Parathyroid adenoma (tissue), 2 donors: ENCODE measurements at regions not wholly inside any gene's neighbourhood (a gene's known extent, or its start where the extent isn't known, plus 50 kb on each side); places are given as distances from the start of the nearest gene placed in this dataset.

ENCODE experiments used
- H2AFZ ChIP-seq: fragments of 300-600 bp; sonication (generic); one replicate; pipeline ENCODE4 v1.7.0; 2017; ENCODE audit warnings: antibody characterized with exemption, mild to moderate bottlenecking
- H3K27ac ChIP-seq: fragments of 300-600 bp; sonication (generic); one replicate; pipeline ENCODE4 v1.7.0; 2017
- H3K27me3 ChIP-seq: fragments of 300-600 bp; sonication (generic); one replicate; pipeline ENCODE4 v1.7.0; 2017; ENCODE audit warnings: low read length; ENCODE audit not compliant: control insufficient read depth, insufficient read depth
- H3K36me3 ChIP-seq: fragments of 300-600 bp; sonication (generic); one replicate; pipeline ENCODE4 v1.7.0; 2017; ENCODE audit warnings: low read length; ENCODE audit not compliant: control insufficient read depth, insufficient read depth
- H3K4me1 ChIP-seq: fragments of 300-600 bp; sonication (generic); one replicate; pipeline ENCODE4 v1.7.0; 2017; ENCODE audit warnings: control low read depth
- H3K4me2 ChIP-seq: fragments of 300-600 bp; sonication (generic); one replicate; pipeline ENCODE4 v1.7.0; 2017; ENCODE audit warnings: low read length
- H3K4me3 ChIP-seq: fragments of 300-600 bp; sonication (generic); one replicate; pipeline ENCODE4 v1.7.0; 2017; ENCODE audit warnings: low read depth, low read length
- H3K79me2 ChIP-seq: fragments of 300-600 bp; sonication (generic); one replicate; pipeline ENCODE4 v1.7.0; 2017; ENCODE audit warnings: control low read depth
- H3K9ac ChIP-seq: fragments of 300-600 bp; sonication (generic); one replicate; pipeline ENCODE4 v1.7.0; 2017; ENCODE audit warnings: mild to moderate bottlenecking
- H3K9me3 ChIP-seq: fragments of 300-600 bp; sonication (generic); one replicate; pipeline ENCODE4 v1.7.0; 2017; ENCODE audit warnings: low read length; ENCODE audit not compliant: control insufficient read depth
- TF ChIP-seq, protein P1 (sequence below): fragments of 300-600 bp; sonication (generic); IDR thresholded peaks from one replicate; pipeline ENCODE4 v1.7.0; 2017; ENCODE audit warnings: antibody characterized with exemption, mild to moderate bottlenecking
- donor health status: primary hyperparathyroidism.

DNA sequence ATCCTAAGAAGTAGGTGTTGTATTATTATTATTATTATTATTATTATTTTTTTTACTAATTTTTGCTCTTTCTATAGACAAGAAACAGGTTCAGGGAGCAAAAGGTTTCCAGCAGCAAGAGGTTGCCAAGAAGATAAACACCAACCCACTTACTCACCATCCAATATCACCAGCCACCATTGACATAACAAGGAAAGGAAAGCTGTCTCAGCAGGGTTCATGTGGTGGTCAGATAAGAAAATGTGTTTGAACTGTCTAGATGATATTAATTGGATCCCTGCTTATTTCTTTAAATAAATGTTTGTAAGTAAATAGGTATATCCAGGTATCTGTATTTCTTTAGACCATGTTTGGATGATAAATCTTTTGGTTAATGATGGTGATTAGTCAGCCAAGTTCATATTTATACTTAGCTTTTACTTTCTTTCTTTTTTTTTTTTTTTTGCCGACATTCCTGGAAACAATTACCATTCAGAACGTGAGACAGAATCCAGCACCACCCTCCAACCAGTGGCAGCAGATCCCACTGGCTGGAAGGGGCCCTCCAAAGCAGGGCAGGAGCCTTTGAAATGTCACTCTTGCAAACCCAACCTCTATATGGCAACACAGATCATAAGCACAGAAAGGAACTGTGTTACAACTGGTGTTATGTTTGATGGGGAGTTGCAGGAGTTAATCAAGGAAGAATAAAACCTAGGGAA is 139.2 kb upstream of the ECI2 start:
- Histone ChIP-seq H3K4me3 (no peak overlapping the region), H3K79me2 (no peaks in the 10 kb centered on the region), H3K4me1 (no peaks in the 10 kb centered on the region), H3K4me2 (no peak overlapping the region), H2AFZ (no peak overlapping the region), H3K36me3 (no peaks in the 10 kb centered on the region), H3K27me3 (no peaks in the 10 kb centered on the region), H3K27ac (no peak overlapping the region), H3K9me3 (no peaks in the 10 kb centered on the region), H3K9ac (no peak overlapping the region)
- TF ChIP-seq, protein P1, sequence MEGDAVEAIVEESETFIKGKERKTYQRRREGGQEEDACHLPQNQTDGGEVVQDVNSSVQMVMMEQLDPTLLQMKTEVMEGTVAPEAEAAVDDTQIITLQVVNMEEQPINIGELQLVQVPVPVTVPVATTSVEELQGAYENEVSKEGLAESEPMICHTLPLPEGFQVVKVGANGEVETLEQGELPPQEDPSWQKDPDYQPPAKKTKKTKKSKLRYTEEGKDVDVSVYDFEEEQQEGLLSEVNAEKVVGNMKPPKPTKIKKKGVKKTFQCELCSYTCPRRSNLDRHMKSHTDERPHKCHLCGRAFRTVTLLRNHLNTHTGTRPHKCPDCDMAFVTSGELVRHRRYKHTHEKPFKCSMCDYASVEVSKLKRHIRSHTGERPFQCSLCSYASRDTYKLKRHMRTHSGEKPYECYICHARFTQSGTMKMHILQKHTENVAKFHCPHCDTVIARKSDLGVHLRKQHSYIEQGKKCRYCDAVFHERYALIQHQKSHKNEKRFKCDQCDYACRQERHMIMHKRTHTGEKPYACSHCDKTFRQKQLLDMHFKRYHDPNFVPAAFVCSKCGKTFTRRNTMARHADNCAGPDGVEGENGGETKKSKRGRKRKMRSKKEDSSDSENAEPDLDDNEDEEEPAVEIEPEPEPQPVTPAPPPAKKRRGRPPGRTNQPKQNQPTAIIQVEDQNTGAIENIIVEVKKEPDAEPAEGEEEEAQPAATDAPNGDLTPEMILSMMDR, result no peak

- no peaks in the 10 kb centered on the region for H3K79me2 ChIP-seq
- no peaks in the 10 kb centered on the region for H3K4me1 ChIP-seq
- H3K27ac ChIP-seq, result no peak overlapping the region
- no peak overlapping the region for H3K4me2 ChIP-seq
- H3K27me3 ChIP-seq, result no peaks in the 10 kb centered on the region
- TF ChIP-seq, protein P1, result no peak
- H3K9ac ChIP-seq, result no peak overlapping the region
- H3K36me3 ChIP-seq, result no peaks in the 10 kb centered on the region
- H3K9me3 ChIP-seq, result no peaks in the 10 kb centered on the region
- H2AFZ ChIP-seq, result no peak overlapping the region
- no peak overlapping the region for H3K4me3 ChIP-seq
Measured at GRCh38 chr6:4272996-4273395, 137.6 kb upstream of the ECI2 start.

DNA sequence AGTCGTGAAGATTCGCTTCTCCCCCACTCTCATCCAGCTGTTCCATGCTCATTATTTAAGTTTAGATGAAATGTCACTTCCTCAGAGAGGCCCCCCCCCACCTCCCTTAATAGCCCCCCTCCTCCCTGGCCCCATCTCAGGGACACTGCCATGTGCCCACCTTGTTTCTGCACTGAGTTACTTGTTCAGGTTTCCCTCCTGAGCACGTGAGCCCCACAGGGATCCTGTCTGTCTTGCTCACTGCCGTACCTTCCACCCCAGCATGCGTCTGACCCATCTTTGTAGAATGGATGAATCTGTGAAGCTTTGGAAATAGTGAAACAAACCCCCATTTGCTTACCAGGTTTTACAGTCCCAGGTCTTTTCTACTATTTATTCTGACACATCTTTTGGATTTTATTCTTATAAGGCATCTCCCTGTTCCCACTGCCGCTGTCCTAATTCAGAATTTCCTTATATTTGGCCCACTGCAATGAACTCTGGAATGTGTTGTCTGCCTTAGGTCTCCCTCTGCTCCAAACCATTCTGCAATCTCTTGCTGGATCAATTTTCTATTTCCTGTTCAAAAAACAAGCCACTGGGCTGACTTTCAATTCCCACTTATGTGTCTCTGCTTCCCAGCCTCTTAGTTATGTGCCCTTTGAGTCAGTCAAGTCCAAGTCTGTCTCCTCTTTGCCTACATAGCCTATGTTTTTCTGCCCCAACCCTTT is 136.5 kb upstream of the ECI2 start:
- Histone ChIP-seq H3K79me2 (no peaks in the 10 kb centered on the region), H3K36me3 (no peaks in the 10 kb centered on the region), H3K9me3 (no peaks in the 10 kb centered on the region), H3K4me2 (no peak overlapping the region), H3K27me3 (no peaks in the 10 kb centered on the region), H3K4me3 (no peak overlapping the region), H3K27ac (no peak overlapping the region), H3K4me1 (no peaks in the 10 kb centered on the region), H2AFZ (no peak overlapping the region), H3K9ac (no peak overlapping the region)
- TF ChIP-seq, protein P1, result no peak

DNA sequence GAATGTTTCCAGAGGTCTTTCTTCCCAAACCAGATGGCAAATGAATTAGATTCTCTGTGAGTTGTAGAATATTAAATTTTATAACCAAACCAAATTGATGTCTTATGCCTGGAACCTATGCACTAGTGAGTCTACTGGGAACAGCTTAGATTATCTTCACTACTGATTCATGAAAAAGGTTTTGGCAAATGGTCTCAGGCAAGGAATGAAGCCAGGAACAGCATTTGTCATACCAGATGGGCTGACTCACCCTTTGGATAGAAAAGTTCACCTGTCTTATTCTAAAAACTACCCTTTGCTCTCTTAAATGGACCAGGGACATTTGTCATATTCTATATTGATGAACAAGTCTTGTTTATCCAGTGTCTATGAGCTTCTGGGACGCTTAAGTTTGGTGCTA is 135.4 kb upstream of the ECI2 start:
- Histone ChIP-seq H3K4me3 (no peak overlapping the region), H3K36me3 (no peaks in the 10 kb centered on the region), H3K4me2 (no peak overlapping the region), H3K9me3 (no peaks in the 10 kb centered on the region), H3K79me2 (no peaks in the 10 kb centered on the region), H3K27ac (no peak overlapping the region), H3K9ac (no peak overlapping the region), H3K4me1 (no peaks in the 10 kb centered on the region), H3K27me3 (no peaks in the 10 kb centered on the region), H2AFZ (no peak overlapping the region)
- TF ChIP-seq, protein P1, result no peak
